Suprapubic skin (tissue), 4 donors: ENCODE measurements at regions not wholly inside any gene's neighbourhood (a gene's known extent, or its start where the extent isn't known, plus 50 kb on each side); places are given as distances from the start of the nearest gene placed in this dataset.

Experiments used
- DNase-seq, 2 donors: peaks; one replicate each; pipeline ENCODE4 v3.0.0-alpha.2; 2019; ENCODE audit warnings: low spot score in 2 of 2
- H3K27ac ChIP-seq: fragments of 200-600 bp; sonication (generic); one replicate; pipeline ENCODE4 v1.5.1; 2019
- H3K27me3 ChIP-seq: fragments of 200-600 bp; sonication (generic); one replicate; pipeline ENCODE4 v1.5.1; 2019
- H3K36me3 ChIP-seq: fragments of 200-600 bp; sonication (generic); one replicate; pipeline ENCODE4 v1.5.1; 2019
- H3K4me1 ChIP-seq: fragments of 200-600 bp; sonication (generic); one replicate; pipeline ENCODE4 v1.5.1; 2019
- H3K4me3 ChIP-seq: fragments of 200-600 bp; sonication (generic); one replicate; pipeline ENCODE4 v1.5.1; 2019; ENCODE audit warnings: mild to moderate bottlenecking
- H3K9me3 ChIP-seq: fragments of 200-600 bp; sonication (generic); one replicate; pipeline ENCODE4 v1.5.1; 2019
- CTCF ChIP-seq, 2 donors: fragments of 200-600 bp in 1 of 2; fragments of 450-650 bp in 1 of 2; sonication (generic) in 1 of 2; IDR thresholded peaks; one replicate each; pipeline ENCODE4 v1.5.1; 2016 to 2019; ENCODE audit warnings: antibody characterized with exemption in 2 of 2, mild to moderate bottlenecking in 1 of 2, moderate library complexity in 1 of 2
- EP300 ChIP-seq: sonication (generic); formaldehyde crosslinking; IDR thresholded peaks from one replicate; pipeline ENCODE4 v1.6.1; 2017; ENCODE audit warnings: antibody characterized with exemption
- POLR2A ChIP-seq, 2 donors: fragments of 450-650 bp; IDR thresholded peaks; one replicate each; pipeline ENCODE4 v1.6.1; 2017; ENCODE audit warnings: antibody characterized with exemption in 2 of 2, mild to moderate bottlenecking in 2 of 2, moderate library complexity in 2 of 2
- POLR2AphosphoS5 ChIP-seq, 3 donors: sonication (generic); formaldehyde crosslinking; IDR thresholded peaks; one replicate each; pipeline ENCODE4 v1.6.1; 2017; ENCODE audit warnings: antibody characterized with exemption in 3 of 3
- WGBS: methylation state at CpG from one replicate; pipeline ENCODE4 v1.1.5; 2018; 5-methylcytosine and 5-hydroxymethylcytosine counted together

- DNase-seq = no peak
- Histone ChIP-seq H3K27me3 (no peaks in the 10 kb centered on the region), H3K36me3 (no peaks in the 10 kb centered on the region), H3K4me1 (no peaks in the 10 kb centered on the region), H3K9me3 (no peaks in the 10 kb centered on the region), H3K27ac (no peak overlapping the region), H3K4me3 (no peak overlapping the region)
- 90% methylated on average over 4 of the region's 4 CpGs for WGBS
- TF ChIP-seq CTCF (IDR thresholded peaks at IDR 0.05) (no peak), EP300 (no peak)
These were observed 126.2 kb upstream of the DTNA start for GRCh38 chr18:34583895-34584294.

GRCh38 chr18:34590503-34590902 is 119.6 kb upstream of the DTNA start:
- 71% methylated on average over 2 of the region's 2 CpGs for WGBS
- no peak overlapping the region for H3K4me3 ChIP-seq
- TF ChIP-seq POLR2AphosphoS5 (IDR thresholded peaks at IDR 0.05) (no peak), POLR2A (IDR thresholded peaks at IDR 0.05) (no peak), EP300 (no peak), CTCF (IDR thresholded peaks at IDR 0.05) (no peak)
- DNase-seq = no peak
- H3K36me3 ChIP-seq = no peaks in the 10 kb centered on the region
- no peaks in the 10 kb centered on the region for H3K27me3 ChIP-seq
- no peak overlapping the region for H3K27ac ChIP-seq
- peaks cover 2% of the 10 kb centered on the region for H3K4me1 ChIP-seq
- H3K9me3 ChIP-seq = no peaks in the 10 kb centered on the region

- no peak overlapping the region for H3K27ac ChIP-seq
- peaks cover 2% of the 10 kb centered on the region for H3K4me1 ChIP-seq
- DNase-seq = no peak
- H3K4me3 ChIP-seq = no peak overlapping the region
- H3K36me3 ChIP-seq = no peaks in the 10 kb centered on the region
- 71% methylated on average over 2 of the region's 2 CpGs for WGBS
- H3K27me3 ChIP-seq = no peaks in the 10 kb centered on the region
- no peaks in the 10 kb centered on the region for H3K9me3 ChIP-seq
- TF ChIP-seq CTCF (IDR thresholded peaks at IDR 0.05) (no peak), EP300 (no peak), POLR2A (IDR thresholded peaks at IDR 0.05) (no peak), POLR2AphosphoS5 (IDR thresholded peaks at IDR 0.05) (no peak)
These were observed 118.1 kb upstream of the DTNA start for GRCh38 chr18:34591920-34592444.

GRCh38 chr18:34592481-34592880 is 117.6 kb upstream of the DTNA start:
- Histone ChIP-seq H3K9me3 (no peaks in the 10 kb centered on the region), H3K4me1 (peaks cover 2% of the 10 kb centered on the region), H3K36me3 (no peaks in the 10 kb centered on the region), H3K4me3 (peak overlapping the region; percentile 21), H3K27me3 (no peaks in the 10 kb centered on the region), H3K27ac (no peak overlapping the region)
- no peak for TF ChIP-seq POLR2A (IDR thresholded peaks at IDR 0.05)
- no peak for TF ChIP-seq POLR2AphosphoS5 (IDR thresholded peaks at IDR 0.05)
- no peak for TF ChIP-seq EP300
- WGBS = 44% methylated on average over 3 of the region's 3 CpGs
- DNase-seq = no peak

- Histone ChIP-seq H3K9me3 (no peaks in the 10 kb centered on the region), H3K27ac (peak overlapping the region; percentile 55), H3K36me3 (no peaks in the 10 kb centered on the region), H3K27me3 (no peaks in the 10 kb centered on the region), H3K4me3 (peak overlapping the region; percentile 21), H3K4me1 (peaks cover 2% of the 10 kb centered on the region)
- DNase-seq = no peak
- TF ChIP-seq POLR2A (IDR thresholded peaks at IDR 0.05) (no peak), CTCF (IDR thresholded peaks at IDR 0.05) (no peak), EP300 (no peak), POLR2AphosphoS5 (IDR thresholded peaks at IDR 0.05) (no peak)
- 2% methylated on average over 8 of the region's 8 CpGs for WGBS
These were observed 117.1 kb upstream of the DTNA start for GRCh38 chr18:34592961-34593382.

GRCh38 chr18:34594266-34594665 is 115.8 kb upstream of the DTNA start:
- WGBS = 72% methylated on average over 1 of the region's 1 CpG
- no peak overlapping the region for H3K4me3 ChIP-seq
- H3K27me3 ChIP-seq = no peaks in the 10 kb centered on the region
- H3K4me1 ChIP-seq = peaks cover 2% of the 10 kb centered on the region
- DNase-seq = no peak
- TF ChIP-seq EP300 (no peak), CTCF (IDR thresholded peaks at IDR 0.05) (no peak), POLR2A (IDR thresholded peaks at IDR 0.05) (no peak), POLR2AphosphoS5 (IDR thresholded peaks at IDR 0.05) (no peak)
- no peaks in the 10 kb centered on the region for H3K36me3 ChIP-seq
- no peaks in the 10 kb centered on the region for H3K9me3 ChIP-seq
- H3K27ac ChIP-seq = no peak overlapping the region
